ENCODE measurements at regions not wholly inside any gene's neighbourhood (a gene's known extent, or its start where the extent isn't known, plus 50 kb on each side); places are given as distances from the start of the nearest gene placed in this dataset.

DNA sequence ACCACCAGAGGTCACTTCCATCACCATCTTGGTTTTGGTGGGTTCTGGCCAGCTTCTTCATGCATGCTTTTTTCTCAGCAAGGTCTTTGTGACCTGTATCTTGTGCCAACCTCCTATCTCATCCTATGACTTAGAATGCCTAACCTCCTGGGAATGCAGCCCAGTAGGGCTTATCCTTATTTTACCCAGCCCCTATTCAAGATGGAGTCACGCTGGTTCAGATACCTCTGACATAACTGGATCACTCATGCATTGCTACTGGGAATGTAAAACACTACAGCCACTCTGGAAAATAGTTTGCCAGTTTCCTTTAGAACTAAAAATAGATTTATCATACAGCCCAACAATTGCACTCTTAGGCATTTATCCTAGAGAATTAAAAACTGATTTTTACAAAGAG is 219.2 kb downstream of the IRS1 start:
- TF ChIP-seq, protein P1, sequence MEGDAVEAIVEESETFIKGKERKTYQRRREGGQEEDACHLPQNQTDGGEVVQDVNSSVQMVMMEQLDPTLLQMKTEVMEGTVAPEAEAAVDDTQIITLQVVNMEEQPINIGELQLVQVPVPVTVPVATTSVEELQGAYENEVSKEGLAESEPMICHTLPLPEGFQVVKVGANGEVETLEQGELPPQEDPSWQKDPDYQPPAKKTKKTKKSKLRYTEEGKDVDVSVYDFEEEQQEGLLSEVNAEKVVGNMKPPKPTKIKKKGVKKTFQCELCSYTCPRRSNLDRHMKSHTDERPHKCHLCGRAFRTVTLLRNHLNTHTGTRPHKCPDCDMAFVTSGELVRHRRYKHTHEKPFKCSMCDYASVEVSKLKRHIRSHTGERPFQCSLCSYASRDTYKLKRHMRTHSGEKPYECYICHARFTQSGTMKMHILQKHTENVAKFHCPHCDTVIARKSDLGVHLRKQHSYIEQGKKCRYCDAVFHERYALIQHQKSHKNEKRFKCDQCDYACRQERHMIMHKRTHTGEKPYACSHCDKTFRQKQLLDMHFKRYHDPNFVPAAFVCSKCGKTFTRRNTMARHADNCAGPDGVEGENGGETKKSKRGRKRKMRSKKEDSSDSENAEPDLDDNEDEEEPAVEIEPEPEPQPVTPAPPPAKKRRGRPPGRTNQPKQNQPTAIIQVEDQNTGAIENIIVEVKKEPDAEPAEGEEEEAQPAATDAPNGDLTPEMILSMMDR (IDR thresholded peaks at IDR 0.05; ENCODE audit: insufficient read depth, low read length): no peak
- TF ChIP-seq GABPA (IDR thresholded peaks at IDR 0.05; ENCODE audit: low read depth) (no peak), POLR2AphosphoS5 (IDR thresholded peaks at IDR 0.05; ENCODE audit: low read depth) (no peak), REST (IDR thresholded peaks at IDR 0.05; ENCODE audit: insufficient replicate concordance, low read depth) (no peak)
